ENCODE measurements at regions not wholly inside any gene's neighbourhood (a gene's known extent, or its start where the extent isn't known, plus 50 kb on each side); places are given as distances from the start of the nearest gene placed in this dataset.

DNA sequence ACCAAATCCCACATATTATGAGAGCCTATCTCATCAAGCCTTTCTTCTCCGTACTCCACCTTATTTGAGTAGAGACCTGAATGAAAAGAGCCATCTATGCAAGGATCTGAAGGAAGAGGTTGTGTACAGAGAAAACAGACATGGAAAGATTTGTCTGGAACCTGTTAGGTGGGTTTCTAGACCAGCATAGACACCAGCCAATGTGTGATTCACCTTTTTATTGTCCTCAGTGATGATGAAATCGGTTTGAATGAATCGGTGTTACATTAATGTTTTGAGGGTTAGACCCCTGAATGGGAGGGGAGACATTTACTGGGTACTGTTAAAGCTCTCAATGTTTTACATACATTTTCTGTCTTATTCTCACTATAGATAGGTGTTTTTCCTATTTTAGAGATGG is 223.6 kb downstream of the NMUR2 start:
- no peak for TF ChIP-seq GATA2 (IDR thresholded peaks at IDR 0.05; ENCODE audit: low read depth, low read length)
- no peak for TF ChIP-seq GATA3 (IDR thresholded peaks at IDR 0.05; ENCODE audit: low read depth, low read length)

All from SH-SY5Y (cell line).